ENCODE measurements at regions not wholly inside any gene's neighbourhood (a gene's known extent, or its start where the extent isn't known, plus 50 kb on each side); places are given as distances from the start of the nearest gene placed in this dataset.

- no peak overlapping the region for H3K4me2 ChIP-seq
- H3K9me3 ChIP-seq = no peaks in the 10 kb centered on the region
- H3K4me1 ChIP-seq = peaks cover 12% of the 10 kb centered on the region; the same call in 1 of the 3 replicates
- H3K4me3 ChIP-seq = no peak overlapping the region
- 2% methylated on average over 3 of the region's 3 CpGs for WGBS (ENCODE audit: missing lambda C conversion rate)
- TF ChIP-seq KDM1A (IDR thresholded peaks at IDR 0.05; ENCODE audit: low read depth) (no peak), RAD21 (conservative IDR thresholded peaks at IDR 0.05 in 1 of 2, IDR thresholded peaks at IDR 0.05 in 1 of 2) (peak; percentile 63 to 72), CTCF (IDR thresholded peaks at IDR 0.05) (peak; percentile 74), SMC3 (IDR thresholded peaks at IDR 0.05) (peak; percentile 43; the same call in 1 of the 3 replicates), HOXA7 (CRISPR knock-in tag; IDR thresholded peaks at IDR 0.05) (no peak)
- FAIRE-seq = no peak
- peak in 1 of 2 experiments; percentile 44; a peak in 2 of 6 replicates for ATAC-seq
- 0 out of 6 replicates have a peak overlapping the region, but pooled peaks of 1 of the 2 experiments have one; percentile 9 for H3K27ac ChIP-seq
- ChIA-PET CTCF (interaction anchor here (1.0 to 1.1 kb wide), 2 partner anchors 36 to 500 kb away, joined by 3 read pairs; no protein-coding TSS in a partner anchor), POLR2A (no interaction called here)
- DNase-seq (ENCODE audit: low read depth in 1 of 2, low spot score in 1 of 2) = peak; percentile 15 to 35
These were observed 58.9 kb upstream of the FBXO33 start for GRCh38 chr14:39491134-39491571.

GRCh38 chr14:39488600-39488999 is 56.4 kb upstream of the FBXO33 start:
- POLR2A ChIA-PET = interaction anchor here (0.6 kb wide), 1 partner anchor 56 kb away, joined by 3 read pairs; no protein-coding TSS in a partner anchor
- WGBS (ENCODE audit: missing lambda C conversion rate) = 0% methylated on average over 1 of the region's 1 CpG
- TF ChIP-seq HOXB5 (CRISPR knock-in tag; IDR thresholded peaks at IDR 0.05) = no peak

GRCh38 chr14:39483682-39484081 is 51.4 kb upstream of the FBXO33 start:
- ChIA-PET POLR2A (no interaction called here), CTCF (interaction anchor here (1.1 kb wide), 1 partner anchor 15 kb away, joined by 3 read pairs; no protein-coding TSS in a partner anchor)
- no peaks in the 10 kb centered on the region for H3K4me1 ChIP-seq
- no peak overlapping the region for H3K4me3 ChIP-seq
- no peak overlapping the region for H3K27ac ChIP-seq
- H3K4me2 ChIP-seq = no peak overlapping the region
- ATAC-seq (no peak), DNase-seq (ENCODE audit: low read depth in 1 of 2, low spot score in 1 of 2) (no peak), FAIRE-seq (no peak)
- 5% methylated on average over 1 of the region's 1 CpG for WGBS (ENCODE audit: missing lambda C conversion rate)
- TF ChIP-seq BCL3 (IDR thresholded peaks at IDR 0.05) (no peak), E2F6 (IDR thresholded peaks at IDR 0.05; ENCODE audit: borderline replicate concordance, low read depth) (no peak), MAZ (IDR thresholded peaks at IDR 0.05; ENCODE audit: borderline replicate concordance, low read depth, low read length) (no peak), ZNF302 (CRISPR knock-in tag; IDR thresholded peaks at IDR 0.05) (no peak), FOSB (CRISPR knock-in tag; IDR thresholded peaks at IDR 0.05) (no peak), EHMT2 (IDR thresholded peaks at IDR 0.05; ENCODE audit: low read depth) (no peak), NFE2L2 (conservative IDR thresholded peaks at IDR 0.05; ENCODE audit: low read length) (no peak)
- H3K9me3 ChIP-seq = no peaks in the 10 kb centered on the region

More at GRCh38 chr14:39488600-39488999, 56.4 kb upstream of the FBXO33 start:
- ATAC-seq (peak in 1 of 2 experiments; percentile 11; a peak in 1 of 6 replicates), DNase-seq (ENCODE audit: low read depth in 1 of 2, low spot score in 1 of 2) (no peak), FAIRE-seq (no peak)
- Histone ChIP-seq H3K9me3 (no peaks in the 10 kb centered on the region), H3K4me1 (peaks cover 12% of the 10 kb centered on the region; the same call in 1 of the 3 replicates), H3K27ac (no peak overlapping the region), H3K4me2 (no peak overlapping the region), H3K4me3 (no peak overlapping the region)
- CTCF ChIA-PET = interaction anchor here (0.8 kb wide), 1 partner anchor 149 kb away, joined by 4 read pairs; no protein-coding TSS in a partner anchor

Measured in A549 (cell line).